H9 (cell line): ENCODE measurements at regions not wholly inside any gene's neighbourhood (a gene's known extent, or its start where the extent isn't known, plus 50 kb on each side); places are given as distances from the start of the nearest gene placed in this dataset.

Experiments
- DNase-seq: peaks from one replicate; pipeline ENCODE4 v3.0.0-alpha.2; 2017
- H2AFZ ChIP-seq: one replicate; pipeline ENCODE4 v1.6.1; 2013; ENCODE audit warnings: mild to moderate bottlenecking, low read length, control low read depth, moderate library complexity
- H2AK5ac ChIP-seq: 2 replicates; pipeline ENCODE4 v1.6.1; 2013; ENCODE audit warnings: low read length, control low read depth, mixed read lengths; ENCODE audit not compliant: insufficient read length
- H2BK120ac ChIP-seq: one replicate; pipeline ENCODE4 v1.6.1; 2013; ENCODE audit warnings: low read depth, mild to moderate bottlenecking, low read length, control low read depth, inconsistent platforms; ENCODE audit not compliant: poor library complexity, severe bottlenecking
- H2BK12ac ChIP-seq: 2 replicates; pipeline ENCODE4 v1.6.1; 2013; ENCODE audit warnings: low read length, control low read depth, mixed read lengths, low read depth; ENCODE audit not compliant: insufficient read length
- H2BK15ac ChIP-seq: 2 replicates; pipeline ENCODE4 v1.6.1; 2013; ENCODE audit warnings: low read depth, low read length, control low read depth
- H2BK20ac ChIP-seq: one replicate; pipeline ENCODE4 v1.6.1; 2013; ENCODE audit warnings: low read depth, mild to moderate bottlenecking, low read length, control low read depth, inconsistent platforms; ENCODE audit not compliant: poor library complexity, severe bottlenecking
- H2BK5ac ChIP-seq: 2 replicates; pipeline ENCODE4 v1.6.1; 2013; ENCODE audit warnings: low read length, control low read depth, mixed read lengths; ENCODE audit not compliant: insufficient read length
- H3K14ac ChIP-seq: 2 replicates; pipeline ENCODE4 v1.6.1; 2013; ENCODE audit warnings: low read length, control low read depth; ENCODE audit not compliant: insufficient read depth
- H3K18ac ChIP-seq: 2 replicates; pipeline ENCODE4 v1.6.1; 2013; ENCODE audit warnings: low read depth, mild to moderate bottlenecking, mixed read lengths, low read length, control low read depth; ENCODE audit not compliant: insufficient read length
- H3K23ac ChIP-seq: 2 replicates; pipeline ENCODE4 v1.6.1; 2013; ENCODE audit warnings: low read length, control low read depth, mixed read lengths, low read depth; ENCODE audit not compliant: insufficient read length
- H3K23me2 ChIP-seq: 2 replicates; pipeline ENCODE4 v1.6.1; 2013; ENCODE audit warnings: low read depth, mild to moderate bottlenecking, mixed read lengths, low read length, control low read depth; ENCODE audit not compliant: insufficient read length, poor library complexity, severe bottlenecking
- H3K27ac ChIP-seq: 2 replicates; pipeline ENCODE4 v1.5.1; 2013; ENCODE audit warnings: low read length, control low read depth, mixed read lengths, low read depth; ENCODE audit not compliant: insufficient read length
- H3K27me3 ChIP-seq: 2 replicates; pipeline ENCODE4 v1.6.1; 2013; ENCODE audit warnings: low read length, control low read depth, inconsistent platforms; ENCODE audit not compliant: insufficient read depth
- H3K4ac ChIP-seq: 2 replicates; pipeline ENCODE4 v1.6.1; 2013; ENCODE audit warnings: low read depth, mild to moderate bottlenecking, control low read depth, inconsistent platforms, low read length, moderate library complexity
- H3K4me1 ChIP-seq: 2 replicates; pipeline ENCODE4 v1.6.1; 2013; ENCODE audit warnings: low read length, control low read depth, inconsistent platforms; ENCODE audit not compliant: insufficient read depth
- H3K4me2 ChIP-seq: 2 replicates; pipeline ENCODE4 v1.6.1; 2013; ENCODE audit warnings: low read length, control low read depth, mixed read lengths; ENCODE audit not compliant: insufficient read length, insufficient read depth
- H3K56ac ChIP-seq: 2 replicates; pipeline ENCODE4 v1.6.1; 2013; ENCODE audit warnings: low read depth, mild to moderate bottlenecking, mixed read lengths, low read length, control low read depth; ENCODE audit not compliant: insufficient read length
- H3K79me1 ChIP-seq: 2 replicates; pipeline ENCODE4 v1.6.1; 2013; ENCODE audit warnings: low read depth, mild to moderate bottlenecking, moderate library complexity, low read length, control low read depth, inconsistent platforms; ENCODE audit not compliant: insufficient read depth, poor library complexity, severe bottlenecking
- H3K79me2 ChIP-seq: 2 replicates; pipeline ENCODE4 v1.6.1; 2013; ENCODE audit warnings: low read length, control low read depth, inconsistent platforms; ENCODE audit not compliant: insufficient read depth
- H3K9ac ChIP-seq: 2 replicates; pipeline ENCODE4 v1.6.1; 2013; ENCODE audit warnings: low read length, control low read depth, mixed read lengths; ENCODE audit not compliant: insufficient read length; ENCODE audit errors: extremely low read depth
- H3K9me3 ChIP-seq: one replicate; pipeline ENCODE4 v1.6.1; 2013; ENCODE audit warnings: low read depth, low read length, inconsistent platforms; ENCODE audit not compliant: control insufficient read depth
- H3T11ph ChIP-seq: one replicate; pipeline ENCODE4 v1.6.1; 2013; ENCODE audit warnings: mild to moderate bottlenecking, low read length, control low read depth, inconsistent platforms
- H4K20me1 ChIP-seq: one replicate; pipeline ENCODE4 v1.6.1; 2013; ENCODE audit not compliant: control insufficient read depth, insufficient read length, insufficient read depth
- H4K5ac ChIP-seq: 2 replicates; pipeline ENCODE4 v1.6.1; 2013; ENCODE audit warnings: low read depth, mild to moderate bottlenecking, mixed read lengths, low read length, control low read depth; ENCODE audit not compliant: insufficient read length
- H4K8ac ChIP-seq: replicated peaks from 2 replicates; pipeline ENCODE4 v1.6.1; 2013; ENCODE audit warnings: low read length, control low read depth, mixed read lengths, low read depth; ENCODE audit not compliant: insufficient read length
- H4K91ac ChIP-seq: 2 replicates; pipeline ENCODE4 v1.6.1; 2013; ENCODE audit warnings: low read depth, mild to moderate bottlenecking, moderate library complexity, mixed read lengths, low read length, control low read depth; ENCODE audit not compliant: insufficient read length
- H3K27ac Mint-ChIP-seq, 3 experiments: 2 replicates in 2 of 3; 3 replicates in 1 of 3; pipeline ENCODE4 v1.8.0; 2020 to 2021; ENCODE audit warnings: mixed read lengths in 3 of 3, mild to moderate bottlenecking in 1 of 3, moderate library complexity in 1 of 3
- H3K27me3 Mint-ChIP-seq: 2 replicates; pipeline ENCODE4 v1.8.0; 2021; ENCODE audit warnings: low read depth, mild to moderate bottlenecking, moderate library complexity, mixed read lengths
- H3K36me3 Mint-ChIP-seq, 3 experiments: 2 replicates in 2 of 3; 3 replicates in 1 of 3; pipeline ENCODE4 v1.8.0; 2020 to 2021; ENCODE audit warnings: low read depth in 3 of 3, mixed read lengths in 3 of 3; ENCODE audit not compliant: insufficient read depth in 1 of 3
- H3K4me1 Mint-ChIP-seq, 2 experiments: 2 replicates each; pipeline ENCODE4 v1.8.0; 2020; ENCODE audit warnings: mixed read lengths in 2 of 2
- H3K4me3 Mint-ChIP-seq, 2 experiments: 2 replicates in 1 of 2; 3 replicates in 1 of 2; pipeline ENCODE4 v1.8.0; 2020 to 2021; ENCODE audit warnings: mild to moderate bottlenecking in 2 of 2, mixed read lengths in 2 of 2, moderate library complexity in 1 of 2
- H3K9me3 Mint-ChIP-seq, 2 experiments: 2 replicates in 1 of 2; 3 replicates in 1 of 2; pipeline ENCODE4 v1.8.0; 2020; ENCODE audit warnings: mild to moderate bottlenecking in 2 of 2, mixed read lengths in 2 of 2, moderate library complexity in 1 of 2
- CTCF ChIP-seq: fragments of 200-600 bp; sonication (generic); conservative IDR thresholded peaks from 3 replicates; pipeline ENCODE4 v1.8.0; 2021; ENCODE audit warnings: antibody characterized with exemption, mild to moderate bottlenecking
- WGBS: extraction: QIAGEN DNeasy Blood & Tissue Kit; methylation state at CpG from one replicate; pipeline ENCODE4 v1.1.7; 2013; ENCODE audit warnings: missing lambda C conversion rate, low lambda C conversion rate, mixed read lengths; ENCODE audit not compliant: insufficient read length; ENCODE audit errors: extremely low coverage; 5-methylcytosine and 5-hydroxymethylcytosine counted together

- H3K27me3 Mint-ChIP-seq = no peaks in the 10 kb centered on the region
Observed at GRCh38 chr18:33830213-33830612, 252.2 kb downstream of the ASXL3 start.

More at GRCh38 chr18:33830213-33830612, 252.2 kb downstream of the ASXL3 start:
- Histone ChIP-seq H2BK12ac (no peak overlapping the region), H3K23me2 (no peaks in the 10 kb centered on the region), H3K4me1 (no peaks in the 10 kb centered on the region), H3K14ac (no peak overlapping the region), H2BK15ac (no peak overlapping the region), H3K27ac (no peak overlapping the region), H3K4me2 (no peak overlapping the region), H3K9me3 (no peaks in the 10 kb centered on the region), H3K9ac (no peak overlapping the region), H3K4ac (no peak overlapping the region), H4K91ac (no peak overlapping the region), H3K27me3 (no peaks in the 10 kb centered on the region), H3T11ph (no peak overlapping the region), H2BK120ac (no peak overlapping the region), H3K56ac (no peak overlapping the region), H4K20me1 (no peaks in the 10 kb centered on the region), H3K79me2 (no peaks in the 10 kb centered on the region), H2BK5ac (no peak overlapping the region), H3K23ac (no peak overlapping the region), H3K18ac (no peak overlapping the region), H4K8ac (no peak overlapping the region), H4K5ac (no peak overlapping the region), H2AFZ (no peak overlapping the region), H2AK5ac (no peak overlapping the region), H3K79me1 (no peaks in the 10 kb centered on the region), H2BK20ac (no peak overlapping the region)
- Mint-ChIP-seq H3K4me3 (no peak overlapping the region), H3K4me1 (peaks cover 3 to 16% of the 10 kb centered on the region in 2 experiments; a peak in 2 of 4 replicates), H3K27ac (no peak overlapping the region), H3K9me3 (peaks cover 11 to 13% of the 10 kb centered on the region in 2 experiments), H3K36me3 (peaks cover 3 to 11% (median 6%) of the 10 kb centered on the region in 3 experiments; a peak in 4 of 7 replicates)
- no peak for DNase-seq
- no peak for TF ChIP-seq CTCF
- WGBS = no CpG with 5 or more reads among the region's 1 CpG
